Aorta (tissue), 5 donors: ENCODE measurements at regions not wholly inside any gene's neighbourhood (a gene's known extent, or its start where the extent isn't known, plus 50 kb on each side); places are given as distances from the start of the nearest gene placed in this dataset.

Experiments
- ATAC-seq: fragments of 200-7000 bp; cut with Tn5 transposase; one replicate; pipeline ENCODE4 v1.9.1; 2022; ENCODE audit warnings: moderate library complexity; ENCODE audit not compliant: low FRiP score
- DNase-seq, 2 donors: peaks; one replicate each; pipeline ENCODE4 v3.0.0-alpha.2; 2020
- H3K27ac ChIP-seq, 2 donors: one replicate each; pipeline ENCODE4 v1.5.1; 2013; ENCODE audit warnings: low read length in 2 of 2, mild to moderate bottlenecking in 2 of 2, moderate library complexity in 2 of 2, control low read depth in 1 of 2, inconsistent platforms in 1 of 2, low read depth in 1 of 2
- H3K27me3 ChIP-seq, 2 donors: one replicate each; pipeline ENCODE4 v1.6.1; 2013; ENCODE audit warnings: control low read depth in 1 of 2, low read length in 1 of 2, mild to moderate bottlenecking in 1 of 2, moderate library complexity in 1 of 2; ENCODE audit not compliant: insufficient read depth in 2 of 2, control insufficient read depth in 1 of 2
- H3K36me3 ChIP-seq, 2 donors: one replicate each; pipeline ENCODE4 v1.6.1; 2013; ENCODE audit warnings: control low read depth in 1 of 2, low read length in 1 of 2, mild to moderate bottlenecking in 1 of 2; ENCODE audit not compliant: insufficient read depth in 2 of 2, control insufficient read depth in 1 of 2
- H3K4me1 ChIP-seq, 2 donors: one replicate each; pipeline ENCODE4 v1.6.1; 2013; ENCODE audit warnings: low read length in 2 of 2, control low read depth in 1 of 2, mild to moderate bottlenecking in 1 of 2, moderate library complexity in 1 of 2; ENCODE audit not compliant: insufficient read depth in 2 of 2, control insufficient read depth in 1 of 2
- H3K4me3 ChIP-seq, 2 donors: one replicate each; pipeline ENCODE4 v1.5.1; 2013; ENCODE audit warnings: low read length in 2 of 2, control low read depth in 1 of 2, mild to moderate bottlenecking in 1 of 2
- H3K9me3 ChIP-seq: one replicate; pipeline ENCODE4 v1.6.1; 2013; ENCODE audit warnings: mild to moderate bottlenecking, low read length; ENCODE audit not compliant: control insufficient read depth
- WGBS, 2 donors: extraction: QIAGEN DNeasy Blood & Tissue Kit; methylation state at CpG; one replicate each; pipeline ENCODE4 v1.1.7; 2013; 5-methylcytosine and 5-hydroxymethylcytosine counted together
- intact Hi-C, 2 donors: fragments of 100-400 bp; cut with DNase I; formaldehyde crosslinking; loops; one replicate each; pipeline versions ENCODE4 v1.14.2 to v1.15.0; 2022
- donor health status: healthy with polysubstance abuse.
- donor health status: Bipolar disorder and iron deficiency.
- donor health status: DM: no; HTN: no; CAD: no.
- donor health status: DM: no; HTN: no; CAD: no.
- donor health status: DM: yes; HTN: yes; CAD: no.

- Histone ChIP-seq H3K4me3 (no peak overlapping the region), H3K27ac (no peak overlapping the region), H3K36me3 (no peaks in the 10 kb centered on the region), H3K4me1 (no peaks in the 10 kb centered on the region), H3K9me3 (peaks cover 5% of the 10 kb centered on the region), H3K27me3 (no peaks in the 10 kb centered on the region)
- no peak for ATAC-seq
- 26 to 36% methylated on average over 1 of the region's 1 CpG for WGBS, 2 donors
- no peak for DNase-seq
- intact Hi-C loops = no loop called here
Observed at GRCh38 chr10:9910446-9910845, 1107.2 kb upstream of the CELF2 start.

- Histone ChIP-seq H3K36me3 (no peaks in the 10 kb centered on the region), H3K4me3 (no peak overlapping the region), H3K27me3 (no peaks in the 10 kb centered on the region), H3K9me3 (peaks cover 2% of the 10 kb centered on the region), H3K4me1 (no peaks in the 10 kb centered on the region), H3K27ac (no peak overlapping the region)
- no peak for DNase-seq
- 77 to 82% methylated on average over 7 of the region's 7 CpGs for WGBS, 2 donors
- intact Hi-C loops = no loop called here
- no peak for ATAC-seq
Observed at GRCh38 chr10:9911488-9911887, 1106.2 kb upstream of the CELF2 start.

GRCh38 chr10:9913876-9914514, 1103.7 kb upstream of the CELF2 start:
- no peak overlapping the region for H3K4me3 ChIP-seq
- peaks cover 1% of the 10 kb centered on the region for H3K9me3 ChIP-seq
- H3K36me3 ChIP-seq = no peaks in the 10 kb centered on the region
- no peak for DNase-seq
- no peak overlapping the region for H3K27ac ChIP-seq
- no peaks in the 10 kb centered on the region for H3K4me1 ChIP-seq
- no peaks in the 10 kb centered on the region for H3K27me3 ChIP-seq
- ATAC-seq = no peak
- intact Hi-C loops = no loop called here
- WGBS, 2 donors = 59 to 72% methylated on average over 5 of the region's 5 CpGs

- no peaks in the 10 kb centered on the region for H3K4me1 ChIP-seq
- peaks cover 3% of the 10 kb centered on the region for H3K9me3 ChIP-seq
- ATAC-seq (no peak), DNase-seq (no peak)
- H3K27ac ChIP-seq = no peak overlapping the region
- no peaks in the 10 kb centered on the region for H3K36me3 ChIP-seq
- H3K4me3 ChIP-seq = no peak overlapping the region
- H3K27me3 ChIP-seq = no peaks in the 10 kb centered on the region
- WGBS, 2 donors = 51% methylated on average over 4 of the region's 4 CpGs
- intact Hi-C loops = no loop called here
Observed at GRCh38 chr10:9921544-9921943, 1096.1 kb upstream of the CELF2 start.

- ATAC-seq (no peak), DNase-seq (no peak)
- H3K36me3 ChIP-seq = no peaks in the 10 kb centered on the region
- no peaks in the 10 kb centered on the region for H3K4me1 ChIP-seq
- H3K4me3 ChIP-seq = no peak overlapping the region
- H3K27me3 ChIP-seq = no peaks in the 10 kb centered on the region
- H3K9me3 ChIP-seq = peaks cover 3% of the 10 kb centered on the region
- intact Hi-C loops = no loop called here
- WGBS, 2 donors = 51 to 68% methylated on average over 10 of the region's 10 CpGs
- H3K27ac ChIP-seq = no peak overlapping the region
Observed at GRCh38 chr10:9922126-9922870, 1095.4 kb upstream of the CELF2 start.

GRCh38 chr10:9926003-9926402, 1091.7 kb upstream of the CELF2 start:
- Histone ChIP-seq H3K27me3 (no peaks in the 10 kb centered on the region), H3K27ac (no peak overlapping the region), H3K4me1 (no peaks in the 10 kb centered on the region), H3K9me3 (peaks cover 1% of the 10 kb centered on the region), H3K4me3 (no peak overlapping the region), H3K36me3 (no peaks in the 10 kb centered on the region)
- 88 to 90% methylated on average over 3 of the region's 3 CpGs for WGBS, 2 donors
- ATAC-seq (no peak), DNase-seq (no peak)
- intact Hi-C loops = no loop called here

GRCh38 chr10:9926881-9927280, 1090.8 kb upstream of the CELF2 start:
- Histone ChIP-seq H3K27me3 (no peaks in the 10 kb centered on the region), H3K36me3 (no peaks in the 10 kb centered on the region), H3K4me3 (no peak overlapping the region), H3K9me3 (no peaks in the 10 kb centered on the region), H3K4me1 (no peaks in the 10 kb centered on the region), H3K27ac (no peak overlapping the region)
- no peak for DNase-seq
- WGBS, 2 donors = 70% methylated on average over 2 of the region's 2 CpGs
- no peak for ATAC-seq
- intact Hi-C loops = no loop called here

GRCh38 chr10:9939716-9940115, 1078.0 kb upstream of the CELF2 start:
- WGBS, 2 donors = 76 to 79% methylated on average over 2 of the region's 2 CpGs
- intact Hi-C loops = no loop called here
- no peak for ATAC-seq
- Histone ChIP-seq H3K4me3 (no peak overlapping the region), H3K36me3 (no peaks in the 10 kb centered on the region), H3K27ac (no peak overlapping the region), H3K27me3 (no peaks in the 10 kb centered on the region), H3K9me3 (no peaks in the 10 kb centered on the region), H3K4me1 (no peaks in the 10 kb centered on the region)
- no peak for DNase-seq

GRCh38 chr10:9944690-9945089, 1073.0 kb upstream of the CELF2 start:
- H3K9me3 ChIP-seq = no peaks in the 10 kb centered on the region
- ATAC-seq = no peak
- H3K36me3 ChIP-seq = no peaks in the 10 kb centered on the region
- no peak overlapping the region for H3K27ac ChIP-seq
- no peak for DNase-seq
- intact Hi-C loops = no loop called here
- H3K27me3 ChIP-seq = no peaks in the 10 kb centered on the region
- H3K4me1 ChIP-seq = no peaks in the 10 kb centered on the region
- no peak overlapping the region for H3K4me3 ChIP-seq
